BLaER1 treated with 17β-estradiol and CSF1 and Interleukin-3, amounts not matched to agents 10 nM and 100 nM (cell line): ENCODE measurements at regions not wholly inside any gene's neighbourhood (a gene's known extent, or its start where the extent isn't known, plus 50 kb on each side); places are given as distances from the start of the nearest gene placed in this dataset.
A peak's percentile ranks its signal among the peaks of the same experiment; 100 is the strongest.

ENCODE experiments used
- H3K27ac ChIP-seq, 11 experiments: shearing (Covaris generic); formaldehyde crosslinking; 2 replicates each; pipeline ENCODE4 v1.8.1; 2022
- H3K27me3 ChIP-seq, 11 experiments: shearing (Covaris generic); formaldehyde crosslinking; 2 replicates each; pipeline ENCODE4 v1.8.1; 2022
- H3K36me3 ChIP-seq, 11 experiments: shearing (Covaris generic); formaldehyde crosslinking; 2 replicates each; pipeline ENCODE4 v1.8.1; 2022
- H3K4me1 ChIP-seq, 10 experiments: shearing (Covaris generic); formaldehyde crosslinking; 2 replicates each; pipeline ENCODE4 v1.8.1; 2022
- H3K4me2 ChIP-seq, 11 experiments: shearing (Covaris generic); formaldehyde crosslinking; 2 replicates each; pipeline ENCODE4 v1.8.1; 2022
- H3K4me3 ChIP-seq, 10 experiments: shearing (Covaris generic); formaldehyde crosslinking; 2 replicates each; pipeline ENCODE4 v1.8.1; 2022
- H3K9ac ChIP-seq, 11 experiments: shearing (Covaris generic); formaldehyde crosslinking; 2 replicates each; pipeline ENCODE4 v1.8.1; 2022
- H3K9me3 ChIP-seq, 11 experiments: shearing (Covaris generic); formaldehyde crosslinking; replicated peaks in 1 of 11; 2 replicates each; pipeline ENCODE4 v1.8.1; 2022
- H4K20me1 ChIP-seq, 11 experiments: shearing (Covaris generic); formaldehyde crosslinking; 2 replicates each; pipeline ENCODE4 v1.8.1; 2022
- Cebpa-rat ChIP-seq, 11 experiments: shearing (Covaris generic); IDR thresholded peaks; 2 replicates each; pipeline ENCODE4 v1.8.1; 2022

GRCh38 chrX:150240643-150240970, 122.5 kb upstream of the MAMLD1 start:
- peaks cover 0 to 4% (median 0%) of the 10 kb centered on the region in 11 experiments; a peak in 5 of 22 replicates for H3K9me3 ChIP-seq
- TF ChIP-seq Cebpa-rat (IDR thresholded peaks at IDR 0.05) = no peak
- no peak overlapping the region for H3K9ac ChIP-seq
- H4K20me1 ChIP-seq = no peaks in the 10 kb centered on the region; a peak in 1 of 22 replicates
- no peaks in the 10 kb centered on the region for H3K36me3 ChIP-seq
- H3K4me2 ChIP-seq = no peak overlapping the region
- H3K27me3 ChIP-seq = no peaks in the 10 kb centered on the region
- H3K4me1 ChIP-seq = peaks cover 0 to 3% (median 0%) of the 10 kb centered on the region in 10 experiments; a peak in 1 of 20 replicates
- no peak overlapping the region for H3K4me3 ChIP-seq
- H3K27ac ChIP-seq = no peak overlapping the region

- Histone ChIP-seq H3K36me3 (no peaks in the 10 kb centered on the region), H3K4me1 (peaks cover 0 to 24% (median 8%) of the 10 kb centered on the region in 10 experiments; a peak in 11 of 20 replicates), H3K4me3 (no peak overlapping the region), H3K9ac (no peak overlapping the region), H4K20me1 (no peaks in the 10 kb centered on the region), H3K9me3 (no peaks in the 10 kb centered on the region), H3K27ac (no peak overlapping the region), H3K4me2 (peak overlapping the region in 9 of 11 experiments; percentile 0 to 41 (median 27); a peak in 10 of 22 replicates), H3K27me3 (no peaks in the 10 kb centered on the region)
- TF ChIP-seq Cebpa-rat (IDR thresholded peaks at IDR 0.05) = no peak
These were observed 109.0 kb upstream of the MAMLD1 start for GRCh38 chrX:150253959-150254620.

- Histone ChIP-seq H3K36me3 (no peaks in the 10 kb centered on the region), H3K9me3 (no peaks in the 10 kb centered on the region), H3K4me1 (peaks cover 0 to 24% (median 8%) of the 10 kb centered on the region in 10 experiments; a peak in 11 of 20 replicates), H3K4me3 (no peak overlapping the region), H3K9ac (no peak overlapping the region), H3K27ac (no peak overlapping the region), H3K27me3 (no peaks in the 10 kb centered on the region), H3K4me2 (peak overlapping the region in 4 of 11 experiments; percentile 0 to 41 (median 32); a peak in 4 of 22 replicates), H4K20me1 (no peaks in the 10 kb centered on the region)
- TF ChIP-seq Cebpa-rat (IDR thresholded peaks at IDR 0.05) = no peak
These were observed 108.2 kb upstream of the MAMLD1 start for GRCh38 chrX:150254909-150255308.

- Histone ChIP-seq H3K4me2 (peak overlapping the region in 3 of 11 experiments; percentile 3 to 25 (median 5); a peak in 4 of 22 replicates), H3K27ac (no peak overlapping the region), H3K4me1 (peaks cover 0 to 24% (median 8%) of the 10 kb centered on the region in 10 experiments; a peak in 11 of 20 replicates), H3K27me3 (no peaks in the 10 kb centered on the region), H3K9me3 (no peaks in the 10 kb centered on the region), H3K9ac (no peak overlapping the region), H4K20me1 (no peaks in the 10 kb centered on the region), H3K36me3 (no peaks in the 10 kb centered on the region), H3K4me3 (no peak overlapping the region)
- TF ChIP-seq Cebpa-rat (IDR thresholded peaks at IDR 0.05) = no peak
These were observed 107.4 kb upstream of the MAMLD1 start for GRCh38 chrX:150255441-150256296.

GRCh38 chrX:150256297-150256650, 106.8 kb upstream of the MAMLD1 start:
- no peak for TF ChIP-seq Cebpa-rat (IDR thresholded peaks at IDR 0.05)
- Histone ChIP-seq H3K4me3 (no peak overlapping the region), H3K4me1 (peaks cover 0 to 24% (median 8%) of the 10 kb centered on the region in 10 experiments; a peak in 11 of 20 replicates), H3K9ac (no peak overlapping the region), H4K20me1 (no peaks in the 10 kb centered on the region), H3K27ac (no peak overlapping the region), H3K9me3 (no peaks in the 10 kb centered on the region), H3K27me3 (no peaks in the 10 kb centered on the region), H3K4me2 (peak overlapping the region in 1 of 11 experiments; percentile 25; a peak in 2 of 22 replicates), H3K36me3 (no peaks in the 10 kb centered on the region)

GRCh38 chrX:150257353-150258175, 105.6 kb upstream of the MAMLD1 start:
- Histone ChIP-seq H3K4me2 (no peak overlapping the region), H3K9ac (no peak overlapping the region), H4K20me1 (no peaks in the 10 kb centered on the region), H3K9me3 (no peaks in the 10 kb centered on the region), H3K27me3 (no peaks in the 10 kb centered on the region), H3K4me1 (peaks cover 0 to 24% (median 8%) of the 10 kb centered on the region in 10 experiments; a peak in 11 of 20 replicates), H3K4me3 (no peak overlapping the region), H3K36me3 (no peaks in the 10 kb centered on the region), H3K27ac (no peak overlapping the region)
- no peak for TF ChIP-seq Cebpa-rat (IDR thresholded peaks at IDR 0.05)

- no peak overlapping the region for H3K4me2 ChIP-seq
- no peaks in the 10 kb centered on the region for H4K20me1 ChIP-seq
- no peak overlapping the region for H3K9ac ChIP-seq
- H3K36me3 ChIP-seq = no peaks in the 10 kb centered on the region
- no peak overlapping the region for H3K27ac ChIP-seq
- no peaks in the 10 kb centered on the region for H3K27me3 ChIP-seq
- no peaks in the 10 kb centered on the region for H3K9me3 ChIP-seq
- TF ChIP-seq Cebpa-rat (IDR thresholded peaks at IDR 0.05) = no peak
- no peak overlapping the region for H3K4me3 ChIP-seq
- H3K4me1 ChIP-seq = peaks cover 0 to 24% (median 8%) of the 10 kb centered on the region in 10 experiments; a peak in 11 of 20 replicates
These were observed 105.0 kb upstream of the MAMLD1 start for GRCh38 chrX:150258176-150258425.

- no peak overlapping the region for H3K4me2 ChIP-seq
These were observed 104.4 kb upstream of the MAMLD1 start for GRCh38 chrX:150258463-150259430.

More at GRCh38 chrX:150258463-150259430, 104.4 kb upstream of the MAMLD1 start:
- H3K27me3 ChIP-seq = no peaks in the 10 kb centered on the region
- no peak overlapping the region for H3K4me3 ChIP-seq
- H4K20me1 ChIP-seq = no peaks in the 10 kb centered on the region
- H3K9ac ChIP-seq = no peak overlapping the region
- TF ChIP-seq Cebpa-rat (IDR thresholded peaks at IDR 0.05) = no peak
- H3K9me3 ChIP-seq = no peaks in the 10 kb centered on the region
- H3K36me3 ChIP-seq = no peaks in the 10 kb centered on the region
- H3K4me1 ChIP-seq = peaks cover 0 to 24% (median 8%) of the 10 kb centered on the region in 10 experiments; a peak in 11 of 20 replicates
- H3K27ac ChIP-seq = no peak overlapping the region
